H9 (cell line): ENCODE measurements at regions not wholly inside any gene's neighbourhood (a gene's known extent, or its start where the extent isn't known, plus 50 kb on each side); places are given as distances from the start of the nearest gene placed in this dataset.

ENCODE experiments used
- DNase-seq: peaks from one replicate; pipeline ENCODE4 v3.0.0-alpha.2; 2017
- H2AFZ ChIP-seq: one replicate; pipeline ENCODE4 v1.6.1; 2013; ENCODE audit warnings: mild to moderate bottlenecking, low read length, control low read depth, moderate library complexity
- H2AK5ac ChIP-seq: 2 replicates; pipeline ENCODE4 v1.6.1; 2013; ENCODE audit warnings: low read length, control low read depth, mixed read lengths; ENCODE audit not compliant: insufficient read length
- H2BK120ac ChIP-seq: one replicate; pipeline ENCODE4 v1.6.1; 2013; ENCODE audit warnings: low read depth, mild to moderate bottlenecking, low read length, control low read depth, inconsistent platforms; ENCODE audit not compliant: poor library complexity, severe bottlenecking
- H2BK12ac ChIP-seq: 2 replicates; pipeline ENCODE4 v1.6.1; 2013; ENCODE audit warnings: low read length, control low read depth, mixed read lengths, low read depth; ENCODE audit not compliant: insufficient read length
- H2BK15ac ChIP-seq: 2 replicates; pipeline ENCODE4 v1.6.1; 2013; ENCODE audit warnings: low read depth, low read length, control low read depth
- H2BK20ac ChIP-seq: one replicate; pipeline ENCODE4 v1.6.1; 2013; ENCODE audit warnings: low read depth, mild to moderate bottlenecking, low read length, control low read depth, inconsistent platforms; ENCODE audit not compliant: poor library complexity, severe bottlenecking
- H2BK5ac ChIP-seq: 2 replicates; pipeline ENCODE4 v1.6.1; 2013; ENCODE audit warnings: low read length, control low read depth, mixed read lengths; ENCODE audit not compliant: insufficient read length
- H3K14ac ChIP-seq: 2 replicates; pipeline ENCODE4 v1.6.1; 2013; ENCODE audit warnings: low read length, control low read depth; ENCODE audit not compliant: insufficient read depth
- H3K18ac ChIP-seq: 2 replicates; pipeline ENCODE4 v1.6.1; 2013; ENCODE audit warnings: low read depth, mild to moderate bottlenecking, mixed read lengths, low read length, control low read depth; ENCODE audit not compliant: insufficient read length
- H3K23ac ChIP-seq: 2 replicates; pipeline ENCODE4 v1.6.1; 2013; ENCODE audit warnings: low read length, control low read depth, mixed read lengths, low read depth; ENCODE audit not compliant: insufficient read length
- H3K23me2 ChIP-seq: 2 replicates; pipeline ENCODE4 v1.6.1; 2013; ENCODE audit warnings: low read depth, mild to moderate bottlenecking, mixed read lengths, low read length, control low read depth; ENCODE audit not compliant: insufficient read length, poor library complexity, severe bottlenecking
- H3K27ac ChIP-seq: 2 replicates; pipeline ENCODE4 v1.5.1; 2013; ENCODE audit warnings: low read length, control low read depth, mixed read lengths, low read depth; ENCODE audit not compliant: insufficient read length
- H3K27me3 ChIP-seq: 2 replicates; pipeline ENCODE4 v1.6.1; 2013; ENCODE audit warnings: low read length, control low read depth, inconsistent platforms; ENCODE audit not compliant: insufficient read depth
- H3K4ac ChIP-seq: 2 replicates; pipeline ENCODE4 v1.6.1; 2013; ENCODE audit warnings: low read depth, mild to moderate bottlenecking, control low read depth, inconsistent platforms, low read length, moderate library complexity
- H3K4me1 ChIP-seq: 2 replicates; pipeline ENCODE4 v1.6.1; 2013; ENCODE audit warnings: low read length, control low read depth, inconsistent platforms; ENCODE audit not compliant: insufficient read depth
- H3K4me2 ChIP-seq: 2 replicates; pipeline ENCODE4 v1.6.1; 2013; ENCODE audit warnings: low read length, control low read depth, mixed read lengths; ENCODE audit not compliant: insufficient read length, insufficient read depth
- H3K56ac ChIP-seq: 2 replicates; pipeline ENCODE4 v1.6.1; 2013; ENCODE audit warnings: low read depth, mild to moderate bottlenecking, mixed read lengths, low read length, control low read depth; ENCODE audit not compliant: insufficient read length
- H3K79me1 ChIP-seq: 2 replicates; pipeline ENCODE4 v1.6.1; 2013; ENCODE audit warnings: low read depth, mild to moderate bottlenecking, moderate library complexity, low read length, control low read depth, inconsistent platforms; ENCODE audit not compliant: insufficient read depth, poor library complexity, severe bottlenecking
- H3K79me2 ChIP-seq: 2 replicates; pipeline ENCODE4 v1.6.1; 2013; ENCODE audit warnings: low read length, control low read depth, inconsistent platforms; ENCODE audit not compliant: insufficient read depth
- H3K9ac ChIP-seq: 2 replicates; pipeline ENCODE4 v1.6.1; 2013; ENCODE audit warnings: low read length, control low read depth, mixed read lengths; ENCODE audit not compliant: insufficient read length; ENCODE audit errors: extremely low read depth
- H3K9me3 ChIP-seq: one replicate; pipeline ENCODE4 v1.6.1; 2013; ENCODE audit warnings: low read depth, low read length, inconsistent platforms; ENCODE audit not compliant: control insufficient read depth
- H3T11ph ChIP-seq: one replicate; pipeline ENCODE4 v1.6.1; 2013; ENCODE audit warnings: mild to moderate bottlenecking, low read length, control low read depth, inconsistent platforms
- H4K20me1 ChIP-seq: one replicate; pipeline ENCODE4 v1.6.1; 2013; ENCODE audit not compliant: control insufficient read depth, insufficient read length, insufficient read depth
- H4K5ac ChIP-seq: 2 replicates; pipeline ENCODE4 v1.6.1; 2013; ENCODE audit warnings: low read depth, mild to moderate bottlenecking, mixed read lengths, low read length, control low read depth; ENCODE audit not compliant: insufficient read length
- H4K8ac ChIP-seq: replicated peaks from 2 replicates; pipeline ENCODE4 v1.6.1; 2013; ENCODE audit warnings: low read length, control low read depth, mixed read lengths, low read depth; ENCODE audit not compliant: insufficient read length
- H4K91ac ChIP-seq: 2 replicates; pipeline ENCODE4 v1.6.1; 2013; ENCODE audit warnings: low read depth, mild to moderate bottlenecking, moderate library complexity, mixed read lengths, low read length, control low read depth; ENCODE audit not compliant: insufficient read length
- H3K27ac Mint-ChIP-seq, 3 experiments: 2 replicates in 2 of 3; 3 replicates in 1 of 3; pipeline ENCODE4 v1.8.0; 2020 to 2021; ENCODE audit warnings: mixed read lengths in 3 of 3, mild to moderate bottlenecking in 1 of 3, moderate library complexity in 1 of 3
- H3K27me3 Mint-ChIP-seq: 2 replicates; pipeline ENCODE4 v1.8.0; 2021; ENCODE audit warnings: low read depth, mild to moderate bottlenecking, moderate library complexity, mixed read lengths
- H3K36me3 Mint-ChIP-seq, 3 experiments: 2 replicates in 2 of 3; 3 replicates in 1 of 3; pipeline ENCODE4 v1.8.0; 2020 to 2021; ENCODE audit warnings: low read depth in 3 of 3, mixed read lengths in 3 of 3; ENCODE audit not compliant: insufficient read depth in 1 of 3
- H3K4me1 Mint-ChIP-seq, 2 experiments: 2 replicates each; pipeline ENCODE4 v1.8.0; 2020; ENCODE audit warnings: mixed read lengths in 2 of 2
- H3K4me3 Mint-ChIP-seq, 2 experiments: 2 replicates in 1 of 2; 3 replicates in 1 of 2; pipeline ENCODE4 v1.8.0; 2020 to 2021; ENCODE audit warnings: mild to moderate bottlenecking in 2 of 2, mixed read lengths in 2 of 2, moderate library complexity in 1 of 2
- H3K9me3 Mint-ChIP-seq, 2 experiments: 2 replicates in 1 of 2; 3 replicates in 1 of 2; pipeline ENCODE4 v1.8.0; 2020; ENCODE audit warnings: mild to moderate bottlenecking in 2 of 2, mixed read lengths in 2 of 2, moderate library complexity in 1 of 2
- WGBS: extraction: QIAGEN DNeasy Blood & Tissue Kit; methylation state at CpG from one replicate; pipeline ENCODE4 v1.1.7; 2013; ENCODE audit warnings: missing lambda C conversion rate, low lambda C conversion rate, mixed read lengths; ENCODE audit not compliant: insufficient read length; ENCODE audit errors: extremely low coverage; 5-methylcytosine and 5-hydroxymethylcytosine counted together
- TF ChIP-seq, protein P1 (sequence below): fragments of 200-600 bp; sonication (generic); conservative IDR thresholded peaks from 3 replicates; pipeline ENCODE4 v1.8.0; 2021; ENCODE audit warnings: antibody characterized with exemption, mild to moderate bottlenecking

DNA sequence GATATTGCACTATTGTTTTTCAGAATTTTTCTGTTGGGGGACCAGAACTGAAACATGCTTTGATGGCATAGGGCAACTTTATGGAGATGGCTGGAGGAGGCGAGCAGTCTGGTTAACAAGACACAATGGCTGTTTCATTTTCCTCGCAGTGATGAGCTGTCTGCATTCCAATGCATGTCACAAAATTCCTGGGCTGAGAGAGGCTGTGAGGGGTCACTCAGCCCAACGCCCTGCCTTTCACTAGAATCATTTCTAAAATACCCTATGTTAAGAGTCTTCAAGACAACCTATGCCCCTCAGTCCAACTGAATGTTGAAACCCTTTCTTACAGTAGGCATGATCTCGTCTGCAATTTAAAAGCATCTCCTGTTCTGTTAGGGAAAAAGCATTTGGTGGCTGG, 1090.0 kb downstream of the BCL11A start:
- Mint-ChIP-seq H3K4me1 (peaks cover 19 to 21% of the 10 kb centered on the region in 2 experiments), H3K27ac (peak overlapping the region in 2 of 3 experiments; percentile 7 to 29; a peak in 1 of 7 replicates), H3K9me3 (peaks cover 4 to 8% of the 10 kb centered on the region in 2 experiments; a peak in 3 of 5 replicates), H3K27me3 (0 out of 2 replicates have a peak, but pooled peaks cover 2% of the 10 kb centered on the region), H3K36me3 (peaks cover 0 to 8% (median 0%) of the 10 kb centered on the region in 3 experiments; a peak in 3 of 7 replicates), H3K4me3 (no peak overlapping the region)
- H3K23ac ChIP-seq = no peak overlapping the region
- no peak overlapping the region for H2AFZ ChIP-seq
- no peaks in the 10 kb centered on the region for H3K4me1 ChIP-seq
- H3K9ac ChIP-seq = no peak overlapping the region
- no peak overlapping the region for H3K27ac ChIP-seq
- no peak overlapping the region for H2BK5ac ChIP-seq
- no peak overlapping the region for H2BK15ac ChIP-seq
- no peak overlapping the region for H3K4ac ChIP-seq
- no peaks in the 10 kb centered on the region for H4K20me1 ChIP-seq
- peak; percentile 40 for DNase-seq
- H3K79me1 ChIP-seq = no peaks in the 10 kb centered on the region
- no peaks in the 10 kb centered on the region for H3K23me2 ChIP-seq
- H3K56ac ChIP-seq = no peak overlapping the region
- WGBS = no CpG with 5 or more reads among the region's 4 CpGs
- H4K8ac ChIP-seq = no peak overlapping the region
- no peak overlapping the region for H3K4me2 ChIP-seq
- H3K79me2 ChIP-seq = no peaks in the 10 kb centered on the region
- no peak overlapping the region for H4K5ac ChIP-seq
- H2BK120ac ChIP-seq = no peak overlapping the region
- H2AK5ac ChIP-seq = no peak overlapping the region
- no peak overlapping the region for H3T11ph ChIP-seq
- no peak overlapping the region for H4K91ac ChIP-seq
- TF ChIP-seq, protein P1, sequence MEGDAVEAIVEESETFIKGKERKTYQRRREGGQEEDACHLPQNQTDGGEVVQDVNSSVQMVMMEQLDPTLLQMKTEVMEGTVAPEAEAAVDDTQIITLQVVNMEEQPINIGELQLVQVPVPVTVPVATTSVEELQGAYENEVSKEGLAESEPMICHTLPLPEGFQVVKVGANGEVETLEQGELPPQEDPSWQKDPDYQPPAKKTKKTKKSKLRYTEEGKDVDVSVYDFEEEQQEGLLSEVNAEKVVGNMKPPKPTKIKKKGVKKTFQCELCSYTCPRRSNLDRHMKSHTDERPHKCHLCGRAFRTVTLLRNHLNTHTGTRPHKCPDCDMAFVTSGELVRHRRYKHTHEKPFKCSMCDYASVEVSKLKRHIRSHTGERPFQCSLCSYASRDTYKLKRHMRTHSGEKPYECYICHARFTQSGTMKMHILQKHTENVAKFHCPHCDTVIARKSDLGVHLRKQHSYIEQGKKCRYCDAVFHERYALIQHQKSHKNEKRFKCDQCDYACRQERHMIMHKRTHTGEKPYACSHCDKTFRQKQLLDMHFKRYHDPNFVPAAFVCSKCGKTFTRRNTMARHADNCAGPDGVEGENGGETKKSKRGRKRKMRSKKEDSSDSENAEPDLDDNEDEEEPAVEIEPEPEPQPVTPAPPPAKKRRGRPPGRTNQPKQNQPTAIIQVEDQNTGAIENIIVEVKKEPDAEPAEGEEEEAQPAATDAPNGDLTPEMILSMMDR = no peak
- no peak overlapping the region for H3K18ac ChIP-seq
- no peak overlapping the region for H2BK12ac ChIP-seq
- H2BK20ac ChIP-seq = no peak overlapping the region
- H3K9me3 ChIP-seq = no peaks in the 10 kb centered on the region
- H3K14ac ChIP-seq = no peak overlapping the region
- no peaks in the 10 kb centered on the region for H3K27me3 ChIP-seq
